LNCAP (cell line): ENCODE measurements at regions not wholly inside any gene's neighbourhood (a gene's known extent, or its start where the extent isn't known, plus 50 kb on each side); places are given as distances from the start of the nearest gene placed in this dataset.

ENCODE experiments used
- TF ChIP-seq, protein P1 (sequence below): fragments of 450-650 bp; IDR thresholded peaks from 2 replicates; pipeline ENCODE4 v1.5.1; 2017; ENCODE audit warnings: mild to moderate bottlenecking

DNA sequence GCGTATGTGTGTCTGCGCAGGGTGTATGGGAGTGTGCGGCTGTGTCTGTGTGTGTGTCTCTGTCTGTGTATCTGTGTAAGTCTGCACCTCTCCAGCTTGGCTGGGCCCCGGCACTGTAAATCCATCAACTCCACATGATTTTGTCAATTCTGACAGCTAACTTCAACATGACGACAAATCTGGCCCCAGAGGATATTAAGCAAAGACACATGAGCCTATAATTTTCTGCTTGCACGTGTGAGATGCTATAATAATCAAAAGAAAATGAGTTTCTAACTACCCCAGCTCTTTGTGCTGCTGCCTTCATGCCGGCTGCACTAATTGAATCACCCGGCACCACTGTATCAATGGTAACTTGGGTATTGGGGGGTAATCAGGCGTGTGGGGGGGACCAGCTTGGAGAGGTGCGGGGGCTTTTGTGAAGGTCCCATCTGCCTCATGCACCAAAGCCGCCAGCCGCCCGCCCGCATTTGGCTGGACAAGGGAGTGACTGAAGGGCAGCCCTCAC lies 57.6 kb upstream of the LHX1 start:
- TF ChIP-seq, protein P1, sequence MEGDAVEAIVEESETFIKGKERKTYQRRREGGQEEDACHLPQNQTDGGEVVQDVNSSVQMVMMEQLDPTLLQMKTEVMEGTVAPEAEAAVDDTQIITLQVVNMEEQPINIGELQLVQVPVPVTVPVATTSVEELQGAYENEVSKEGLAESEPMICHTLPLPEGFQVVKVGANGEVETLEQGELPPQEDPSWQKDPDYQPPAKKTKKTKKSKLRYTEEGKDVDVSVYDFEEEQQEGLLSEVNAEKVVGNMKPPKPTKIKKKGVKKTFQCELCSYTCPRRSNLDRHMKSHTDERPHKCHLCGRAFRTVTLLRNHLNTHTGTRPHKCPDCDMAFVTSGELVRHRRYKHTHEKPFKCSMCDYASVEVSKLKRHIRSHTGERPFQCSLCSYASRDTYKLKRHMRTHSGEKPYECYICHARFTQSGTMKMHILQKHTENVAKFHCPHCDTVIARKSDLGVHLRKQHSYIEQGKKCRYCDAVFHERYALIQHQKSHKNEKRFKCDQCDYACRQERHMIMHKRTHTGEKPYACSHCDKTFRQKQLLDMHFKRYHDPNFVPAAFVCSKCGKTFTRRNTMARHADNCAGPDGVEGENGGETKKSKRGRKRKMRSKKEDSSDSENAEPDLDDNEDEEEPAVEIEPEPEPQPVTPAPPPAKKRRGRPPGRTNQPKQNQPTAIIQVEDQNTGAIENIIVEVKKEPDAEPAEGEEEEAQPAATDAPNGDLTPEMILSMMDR: no peak

DNA sequence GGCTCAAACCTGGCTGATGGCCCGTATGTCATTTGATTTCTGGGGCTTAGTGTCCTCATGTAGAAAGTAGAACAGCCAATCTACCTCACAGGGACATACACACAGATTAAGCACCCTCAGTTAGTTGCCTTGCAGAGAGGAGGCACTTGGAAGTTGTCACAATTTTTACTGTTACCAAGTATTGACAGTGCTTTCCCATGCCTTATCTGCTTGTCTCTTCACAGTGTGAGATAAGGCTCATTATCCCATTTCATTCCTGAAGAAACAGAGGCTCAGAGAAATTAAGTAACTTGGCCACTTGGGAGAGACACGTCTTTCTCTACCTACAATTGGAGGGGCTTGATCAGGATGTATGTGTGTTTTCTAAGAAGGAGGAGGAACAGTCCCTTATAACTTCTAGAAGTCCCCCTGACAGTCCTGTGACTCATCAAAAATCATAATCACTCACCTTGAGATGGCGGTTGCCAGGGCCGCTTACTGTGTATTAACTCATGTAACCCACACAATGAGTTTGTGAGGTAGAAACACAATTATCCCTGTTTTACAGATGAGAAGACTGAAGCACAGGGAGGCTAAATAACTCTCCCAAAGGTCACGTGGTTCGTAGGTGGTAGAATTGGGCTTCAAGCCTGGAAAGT lies 56.9 kb upstream of the LHX1 start:
- TF ChIP-seq, protein P1: no peak

GRCh38 chr17:36881323-36881722 lies 56.0 kb upstream of the LHX1 start:
- TF ChIP-seq, protein P1: no peak

- TF ChIP-seq, protein P1: no peak
Observed at GRCh38 chr17:36884495-36885152, 52.7 kb upstream of the LHX1 start.

DNA sequence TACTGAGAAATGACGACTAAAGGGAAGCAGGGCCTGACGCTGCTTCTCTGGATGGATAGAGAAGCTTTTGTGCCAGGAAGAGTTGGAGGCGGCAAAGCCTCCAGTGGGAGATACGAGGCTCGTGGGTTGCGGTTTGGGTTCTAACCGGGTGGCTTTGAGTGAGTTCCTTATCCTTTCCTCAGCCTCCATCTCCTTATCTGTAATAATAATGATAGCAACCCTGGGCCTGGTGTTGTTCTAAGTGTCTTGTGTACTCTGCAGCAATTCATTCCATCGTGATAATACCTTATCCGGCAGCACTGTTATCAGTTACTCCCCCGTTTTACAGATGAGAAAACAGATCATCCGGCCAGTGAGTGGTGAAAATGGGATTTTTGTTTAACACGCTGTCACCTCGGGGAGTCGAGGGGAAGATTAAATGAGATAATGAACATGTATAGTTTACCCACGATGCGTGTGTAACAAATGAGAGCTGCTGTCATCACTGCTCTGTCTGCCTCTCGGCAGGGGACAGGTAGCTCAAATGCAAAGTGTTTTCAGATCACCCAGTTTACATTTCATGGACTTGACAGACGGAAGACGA lies 52.0 kb upstream of the LHX1 start:
- TF ChIP-seq, protein P1: no peak

- TF ChIP-seq, protein P1: no peak
Observed at GRCh38 chr17:36885771-36886377, 51.4 kb upstream of the LHX1 start.
